NB4 (cell line): ENCODE measurements at regions not wholly inside any gene's neighbourhood (a gene's known extent, or its start where the extent isn't known, plus 50 kb on each side); places are given as distances from the start of the nearest gene placed in this dataset.

Source experiments
- CTCF ChIP-seq: IDR thresholded peaks from one replicate; pipeline ENCODE4 v1.5.1; 2012; ENCODE audit warnings: low read depth, low read length
- MAX ChIP-seq: IDR thresholded peaks from 2 replicates; pipeline ENCODE4 v1.6.1; 2011; ENCODE audit warnings: low read depth, low read length
- POLR2A ChIP-seq: IDR thresholded peaks from 2 replicates; pipeline ENCODE4 v1.6.1; 2011; ENCODE audit warnings: mild to moderate bottlenecking; ENCODE audit not compliant: insufficient read length; ENCODE audit errors: extremely low read depth

- TF ChIP-seq CTCF (no peak), POLR2A (no peak), MAX (no peak)
Measured at GRCh38 chr6:144415835-144416237, 130.7 kb downstream of the UTRN start.
